HS-5 (cell line): ENCODE measurements at regions not wholly inside any gene's neighbourhood (a gene's known extent, or its start where the extent isn't known, plus 50 kb on each side); places are given as distances from the start of the nearest gene placed in this dataset.
"Not testable (repeated sequence)": the region's sequence is repeated elsewhere in the genome, so short reads cannot be mapped to it uniquely, and the experiment has no call there.

ENCODE experiments used
- DNase-seq: peaks from one replicate; pipeline ENCODE4 v3.0.0-alpha.2; 2012; ENCODE audit warnings: low read depth

DNA sequence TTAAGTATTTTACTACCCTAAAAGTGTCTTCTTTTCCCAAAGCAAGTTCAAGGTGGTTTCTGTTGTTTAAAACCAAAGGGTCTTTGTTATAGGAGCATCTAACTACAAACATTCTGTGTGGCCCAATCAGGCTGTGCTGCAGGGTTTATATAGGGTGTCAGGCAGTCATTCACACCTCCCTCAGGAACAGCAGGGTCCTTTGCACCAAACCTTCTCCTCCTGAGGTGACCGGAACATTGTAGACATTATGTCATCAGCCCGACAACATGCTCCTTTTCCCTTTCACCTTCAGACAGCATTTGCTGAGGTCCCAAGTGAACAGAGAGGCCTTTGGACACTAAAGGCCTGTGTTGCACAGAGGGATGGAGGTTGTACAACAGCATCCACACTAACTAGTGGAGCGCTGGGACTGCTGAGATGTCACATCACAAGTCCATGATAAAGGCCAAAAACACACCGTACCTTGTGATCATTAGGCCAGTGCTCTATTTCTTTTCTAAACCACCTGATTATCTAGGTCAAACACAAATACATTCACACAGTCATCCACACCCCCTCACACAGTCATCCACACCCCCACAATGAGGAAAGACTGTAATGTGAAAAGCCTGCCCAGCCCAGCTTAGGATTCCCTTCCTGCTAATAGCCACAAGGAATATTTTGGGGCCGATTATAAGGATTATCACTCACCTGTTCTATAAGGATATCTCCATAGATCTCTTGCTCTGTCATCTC is 123.8 kb upstream of the VLDLR start:
- DNase-seq: no peak

DNA sequence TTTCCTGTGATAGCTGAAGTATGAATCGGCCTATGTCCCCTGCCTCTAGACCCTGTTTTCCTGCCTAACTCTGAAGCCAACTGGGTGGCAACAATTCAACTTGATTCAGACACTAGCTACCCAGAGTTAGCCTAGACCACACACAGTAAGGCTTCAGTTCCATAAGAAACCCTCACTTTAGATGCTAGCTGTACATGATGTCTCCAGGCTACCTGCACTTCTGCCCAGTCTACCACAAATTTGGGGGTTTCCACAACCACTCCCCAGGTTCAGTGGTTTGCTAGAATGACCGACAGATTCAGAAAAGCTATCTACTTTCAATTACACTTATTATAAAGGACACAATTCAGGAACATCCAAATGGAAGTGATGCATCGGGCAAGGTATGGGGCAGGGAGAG is 119.4 kb upstream of the VLDLR start:
- DNase-seq: no peak

DNA sequence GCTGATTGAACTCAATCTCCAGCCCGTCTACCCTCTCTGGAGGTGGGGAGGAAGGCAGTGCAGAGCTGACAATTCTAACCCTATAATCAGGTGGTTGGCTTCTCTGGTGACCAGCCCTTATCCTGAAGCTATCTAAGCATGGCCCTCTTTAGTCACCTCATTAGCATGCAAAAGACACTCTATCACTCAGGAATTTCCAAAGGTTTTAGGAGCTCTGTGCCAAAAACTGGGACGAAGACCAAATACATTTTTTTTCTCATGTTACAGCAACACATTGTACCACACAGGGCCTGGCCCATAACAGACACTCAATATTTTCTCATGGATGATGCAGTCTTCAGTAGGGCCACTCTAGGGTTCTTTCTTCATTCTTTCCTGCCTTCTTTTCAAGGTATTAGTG is 118.8 kb upstream of the VLDLR start:
- peak; percentile 60 for DNase-seq

DNA sequence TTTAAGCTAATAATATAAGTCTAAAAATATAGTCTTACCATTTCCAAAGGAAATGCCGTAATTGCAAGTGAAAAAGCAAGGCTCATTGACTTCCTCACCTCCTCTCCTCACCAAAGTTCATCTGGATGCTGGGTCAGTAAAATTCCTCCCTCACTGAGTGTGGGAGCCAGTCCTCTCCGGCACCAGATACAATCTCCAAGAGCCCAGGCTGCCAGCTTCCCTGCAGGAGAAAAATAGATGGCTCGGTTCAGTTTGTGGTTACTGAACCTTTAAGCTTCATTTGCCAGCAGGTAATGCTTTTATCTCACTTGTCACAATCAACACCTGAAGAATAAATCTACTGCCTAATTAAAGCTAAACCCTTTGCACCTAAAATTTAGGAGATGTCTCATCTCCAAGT is 115.3 kb upstream of the VLDLR start:
- no peak for DNase-seq

DNA sequence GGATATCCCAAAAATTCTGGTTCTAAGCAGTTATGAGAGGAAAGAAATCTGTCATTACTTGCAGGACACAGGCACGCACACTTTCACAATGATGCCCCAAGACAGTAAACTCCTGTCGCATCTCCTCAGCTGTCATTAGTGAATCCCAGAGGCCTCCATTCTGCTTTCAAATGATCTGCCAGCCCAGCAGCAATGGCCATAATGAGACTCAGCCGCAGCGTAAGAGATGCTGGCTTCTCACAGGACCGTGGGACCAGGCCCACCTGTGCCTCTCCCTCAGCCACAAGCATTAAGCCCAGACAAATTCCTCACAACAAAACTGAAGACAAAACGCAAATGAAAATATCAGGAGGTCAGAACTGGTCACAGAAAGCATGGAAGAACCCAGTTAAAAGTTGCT is 98.0 kb upstream of the VLDLR start:
- no peak for DNase-seq

DNA sequence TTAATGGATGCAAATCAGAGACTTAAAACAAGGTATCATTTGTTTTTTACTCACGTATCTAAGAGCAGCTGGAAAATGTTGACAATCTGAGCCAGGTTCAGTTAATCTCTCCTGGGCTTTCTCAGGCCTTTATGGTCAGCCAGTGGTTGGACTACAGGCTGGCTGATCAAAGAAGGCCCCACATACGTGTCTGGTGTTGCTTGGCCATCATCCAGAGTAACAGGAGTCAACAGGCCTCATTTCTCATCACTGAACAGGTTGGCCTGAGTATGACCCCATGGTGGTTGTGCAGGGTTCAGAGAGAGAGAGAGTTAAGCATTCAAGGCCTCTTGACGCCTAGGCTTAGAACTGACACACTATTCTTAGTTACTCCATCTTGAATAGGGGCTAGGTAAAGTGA is 97.0 kb upstream of the VLDLR start:
- no peak for DNase-seq

DNA sequence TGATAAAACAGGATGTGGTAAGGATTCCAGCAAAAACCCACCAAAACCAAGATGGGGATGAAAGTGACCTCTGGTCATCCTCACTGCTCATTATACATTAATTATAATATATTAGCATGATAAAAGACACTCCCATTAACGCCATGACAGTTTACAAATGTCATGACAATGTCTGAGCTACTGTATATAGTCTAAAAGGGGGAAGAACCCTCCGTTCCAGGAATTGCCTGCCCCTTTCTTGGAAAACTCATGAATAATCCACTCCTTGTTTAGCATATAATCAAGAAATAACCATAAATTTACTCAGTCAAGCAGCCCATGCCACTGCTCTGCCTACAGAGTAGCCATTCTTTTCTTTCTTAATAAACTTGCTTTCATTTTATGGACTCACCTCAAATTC is 96.4 kb upstream of the VLDLR start:
- DNase-seq: no peak

DNA sequence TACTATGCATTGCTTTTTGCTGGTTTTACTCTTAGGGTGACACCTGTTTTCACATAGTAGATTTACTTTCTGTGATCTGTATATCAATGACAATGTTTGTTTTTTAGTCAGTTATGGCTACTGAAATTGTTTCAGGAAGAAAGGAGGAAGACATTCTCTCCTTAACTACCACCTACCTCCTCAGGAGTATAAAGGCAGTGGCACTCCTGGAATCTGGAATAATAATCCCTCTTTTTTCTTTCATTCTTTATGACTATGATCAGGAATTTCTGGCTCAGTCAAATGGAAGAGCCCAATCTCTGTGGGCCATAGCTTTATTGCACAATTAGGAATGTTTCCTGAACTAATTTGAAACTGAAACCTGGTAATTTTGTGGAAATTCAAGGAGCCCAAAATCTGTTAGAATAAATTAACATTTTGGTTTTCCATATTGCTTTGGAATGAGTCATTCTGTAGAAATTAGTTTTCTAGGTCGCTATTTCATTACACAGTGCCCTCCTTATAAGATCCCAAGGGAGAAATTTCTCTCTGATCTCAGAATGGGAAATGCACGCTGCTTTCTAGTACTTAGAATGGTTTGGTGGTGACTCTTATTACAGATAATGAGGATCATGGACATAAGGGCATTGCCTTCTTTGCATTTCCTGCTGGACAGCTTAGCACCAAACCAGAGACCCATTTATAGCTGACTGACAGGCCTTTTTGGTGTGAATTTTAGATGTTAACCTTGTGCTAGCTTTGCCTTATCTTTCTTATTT is 95.3 kb upstream of the VLDLR start:
- no peak for DNase-seq

DNA sequence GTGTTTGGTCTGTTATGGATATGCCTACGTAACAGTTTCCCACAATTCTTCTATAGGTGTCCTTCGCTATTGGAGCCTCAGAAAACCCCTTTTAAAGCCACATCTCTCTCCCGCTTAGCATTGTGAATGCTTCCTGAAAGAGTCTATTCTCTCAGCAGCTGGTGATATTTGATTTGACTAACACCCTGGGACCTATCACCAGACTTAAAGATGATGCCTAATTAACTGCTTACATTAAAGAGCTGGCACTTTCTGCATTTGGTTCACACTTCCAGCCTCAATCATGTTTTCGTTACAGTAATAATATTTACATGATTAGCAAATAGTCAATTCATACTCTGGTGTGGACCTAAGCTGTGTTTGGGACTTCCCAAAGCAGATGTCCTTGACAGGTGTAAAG is 90.1 kb upstream of the VLDLR start:
- DNase-seq: no peak

DNA sequence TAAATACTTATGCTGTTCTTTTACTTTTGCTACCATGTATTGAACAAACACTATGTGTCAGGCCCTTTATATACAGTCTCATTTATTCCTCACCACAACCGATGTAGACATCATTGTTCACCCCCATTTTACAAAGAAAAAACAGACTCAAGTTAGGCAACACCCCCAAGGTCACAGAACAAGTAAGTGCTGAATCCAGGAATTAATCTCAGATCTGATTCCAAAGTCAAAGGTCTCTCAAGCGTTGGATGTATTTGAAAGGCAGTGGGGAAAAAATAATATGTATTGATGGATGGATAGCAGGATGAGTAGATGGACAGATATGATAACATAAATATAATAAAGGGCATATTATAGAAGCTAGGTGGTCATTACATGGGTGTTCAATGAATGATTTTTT is 85.1 kb upstream of the VLDLR start:
- DNase-seq: no peak

DNA sequence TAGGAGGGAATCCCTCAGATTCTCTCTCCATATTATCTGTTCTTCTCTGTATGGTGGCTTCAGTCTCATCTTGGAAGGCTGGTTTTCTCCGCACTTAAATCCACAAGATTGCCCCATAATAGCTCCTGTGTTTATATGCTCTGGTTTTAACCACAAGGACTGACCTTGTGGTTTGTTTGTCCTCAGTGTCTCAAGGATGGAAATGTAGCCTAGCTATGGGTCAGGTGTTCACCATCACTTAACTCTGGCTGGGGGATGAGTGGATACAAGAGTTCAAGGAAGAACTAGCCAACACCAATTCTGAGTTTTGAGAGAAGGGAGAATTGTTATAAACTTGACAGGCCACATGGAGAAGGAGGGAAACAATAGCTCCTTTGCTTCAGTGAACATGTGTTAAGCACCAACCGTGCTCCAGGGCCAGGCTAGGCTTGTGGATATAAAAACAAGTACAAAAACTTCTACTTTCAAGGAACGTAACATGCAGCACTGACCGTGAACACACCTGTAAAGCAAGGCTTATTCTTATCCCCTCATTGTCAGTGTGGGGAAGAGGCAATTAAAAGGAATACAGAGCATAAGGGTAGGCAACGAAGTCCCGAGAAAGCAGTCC is 75.6 kb upstream of the VLDLR start:
- DNase-seq: no peak

DNA sequence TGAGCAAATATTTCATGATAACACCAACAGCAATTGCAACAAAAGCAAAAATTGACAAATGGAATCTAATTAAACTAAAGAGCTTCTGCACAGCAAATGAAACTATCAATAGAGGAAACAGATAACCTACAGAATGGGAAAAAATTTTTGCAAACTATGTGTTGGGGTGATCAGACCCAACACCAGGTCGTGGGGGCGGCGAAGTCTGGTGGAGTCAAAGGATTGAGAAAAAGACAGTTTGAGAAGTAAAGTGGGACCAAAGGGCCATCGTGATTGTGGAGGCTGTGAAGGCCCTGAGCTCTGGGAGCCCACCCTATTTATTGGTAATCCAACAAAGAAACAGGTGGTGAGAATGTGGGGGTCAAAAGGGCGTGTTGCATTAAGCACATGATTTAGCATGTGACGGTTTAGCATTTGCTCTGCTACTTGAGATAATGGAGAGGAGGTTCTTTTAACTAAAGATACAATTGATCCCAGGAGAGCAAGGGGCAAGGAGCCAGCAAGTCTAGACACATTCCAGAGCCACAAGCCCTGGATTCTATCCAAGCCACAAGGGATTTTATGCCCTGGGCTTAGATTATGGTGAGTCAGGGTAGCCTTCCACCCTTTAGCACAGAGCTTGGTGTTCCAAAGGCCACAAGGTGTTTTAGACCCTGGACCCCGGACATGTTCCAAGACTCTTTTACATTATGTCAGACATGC is 65.5 kb upstream of the VLDLR start:
- DNase-seq: not testable (repeated sequence)

DNA sequence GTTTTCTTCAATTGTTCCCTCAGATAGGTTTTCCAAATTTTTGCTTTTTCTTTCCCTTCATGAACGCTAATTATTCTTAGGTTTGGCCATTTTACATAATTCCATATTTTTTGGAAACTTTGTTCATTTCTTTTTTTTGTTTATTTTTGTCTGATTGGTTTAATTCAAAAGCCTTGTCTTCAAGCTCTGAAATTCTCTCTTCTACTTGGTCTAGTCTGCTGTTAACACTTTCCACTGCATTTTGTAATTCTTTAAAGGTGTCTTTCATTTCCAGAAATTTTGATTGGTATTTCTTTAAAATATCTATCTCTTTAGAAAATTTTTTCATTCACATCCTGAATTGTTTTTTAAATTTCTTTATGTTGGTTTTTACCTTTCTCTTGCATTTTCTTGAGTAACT is 63.9 kb upstream of the VLDLR start:
- no peak for DNase-seq

DNA sequence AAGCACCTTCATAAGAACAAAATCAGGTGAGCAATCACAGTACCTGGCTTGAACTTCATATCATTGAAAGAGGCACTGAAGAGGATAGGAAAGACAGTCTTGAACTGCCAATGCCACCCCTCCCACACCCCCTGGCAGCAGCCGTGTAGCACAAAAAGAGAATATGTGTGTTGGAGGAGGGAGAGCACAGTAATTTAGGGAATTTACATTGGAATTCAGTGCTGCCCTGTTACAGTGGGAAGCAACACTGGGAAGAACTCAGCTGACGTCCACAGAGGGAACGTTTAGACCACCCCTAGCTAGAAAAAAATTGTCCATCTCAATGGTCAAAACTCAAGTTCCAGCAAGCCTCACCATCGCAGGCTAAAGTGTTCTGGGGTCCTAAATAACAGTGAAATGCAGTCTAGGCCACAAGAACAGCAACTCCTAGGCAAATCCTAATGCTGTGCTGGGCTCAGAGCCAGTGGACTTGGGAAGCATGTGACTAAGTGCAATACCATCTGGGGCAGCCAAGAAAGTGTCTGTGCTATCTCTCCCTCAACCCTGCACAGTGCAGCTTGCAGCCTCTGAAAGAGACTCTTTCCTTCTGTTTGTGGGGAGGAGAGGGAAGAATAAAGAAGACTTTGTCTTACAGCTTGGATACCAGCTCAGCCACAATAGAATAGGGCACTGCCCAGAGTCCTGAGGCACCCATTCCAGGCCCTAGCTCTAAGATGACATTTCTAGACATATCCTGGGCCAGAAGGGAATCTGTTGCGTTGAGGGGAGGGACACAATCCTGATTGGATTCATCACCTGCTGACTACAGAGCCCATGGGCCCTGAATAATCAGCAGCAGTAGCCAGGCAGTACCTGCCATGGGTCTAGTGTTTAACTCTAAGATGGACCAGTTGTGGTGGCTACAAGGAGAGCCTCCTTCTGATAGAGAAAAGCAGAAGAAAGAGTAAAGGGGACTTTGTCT is 62.1 kb upstream of the VLDLR start:
- DNase-seq: peak; percentile 73

DNA sequence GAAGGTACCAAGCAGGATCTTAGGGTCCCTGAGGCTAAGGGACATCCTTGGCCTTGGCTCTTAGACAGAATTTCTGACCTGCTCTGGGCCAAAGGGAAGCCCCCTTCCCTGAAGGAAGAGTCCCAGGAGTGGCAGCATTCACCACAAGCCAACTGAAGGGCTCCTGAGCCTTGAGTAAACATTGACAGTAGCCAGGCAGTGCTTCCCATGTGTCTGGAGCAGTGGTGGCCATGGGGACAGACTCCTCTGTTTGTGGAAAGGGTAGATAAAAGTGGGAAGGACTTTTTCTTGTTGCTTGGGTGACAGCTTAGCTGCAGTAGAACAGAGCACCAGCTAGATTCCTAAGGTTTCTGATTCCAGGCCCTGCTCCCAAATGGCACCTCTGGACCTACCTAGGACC is 61.4 kb upstream of the VLDLR start:
- no peak for DNase-seq

DNA sequence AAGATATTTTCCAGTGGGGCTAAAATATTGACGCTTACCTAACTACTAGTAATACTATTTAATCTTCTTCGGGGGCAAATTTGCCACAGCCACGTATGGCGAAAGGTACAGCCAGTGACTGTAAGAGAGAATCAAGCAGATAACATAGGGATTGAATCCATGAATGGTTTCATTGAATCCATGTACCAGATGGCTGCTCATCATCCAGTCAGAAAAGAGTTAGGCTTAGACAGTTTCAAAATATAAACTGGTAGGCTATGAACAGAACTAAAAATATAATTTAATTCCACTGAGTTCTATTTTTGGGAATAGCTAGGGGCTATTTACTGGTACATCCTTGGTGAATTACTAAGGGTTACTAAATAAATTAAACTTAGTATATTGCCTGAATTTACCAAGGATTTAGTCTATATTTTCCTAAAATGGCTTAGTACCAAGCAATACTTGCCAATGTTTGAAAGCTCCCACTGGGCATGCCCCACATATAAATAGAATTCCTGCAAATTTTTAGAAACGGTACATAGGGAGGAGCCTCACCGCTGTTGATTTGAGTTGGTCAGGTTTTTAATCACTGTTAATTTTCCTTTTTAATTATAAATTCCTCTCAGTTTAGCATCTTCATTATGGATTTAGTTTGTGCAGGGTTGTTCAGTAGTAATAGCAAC is 55.8 kb upstream of the VLDLR start:
- DNase-seq: no peak

DNA sequence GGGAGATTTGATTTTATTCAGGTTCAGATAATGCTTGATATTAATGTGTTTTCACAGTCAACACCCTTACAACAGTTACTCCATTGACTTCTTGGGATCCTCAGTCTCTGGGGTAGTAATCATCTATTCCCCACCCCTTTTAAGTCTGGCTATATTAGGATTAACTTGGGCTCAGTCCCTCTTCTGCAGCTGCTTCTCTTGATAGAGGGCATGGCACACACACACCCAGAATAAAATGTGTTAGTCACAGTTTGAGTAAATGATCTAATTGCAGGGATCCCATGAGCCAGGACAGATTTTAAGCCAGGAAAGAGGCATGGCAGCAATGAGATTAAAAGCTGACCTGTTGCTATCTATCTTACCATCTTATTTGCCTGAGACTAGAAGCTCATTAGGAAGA is 53.7 kb upstream of the VLDLR start:
- no peak for DNase-seq

DNA sequence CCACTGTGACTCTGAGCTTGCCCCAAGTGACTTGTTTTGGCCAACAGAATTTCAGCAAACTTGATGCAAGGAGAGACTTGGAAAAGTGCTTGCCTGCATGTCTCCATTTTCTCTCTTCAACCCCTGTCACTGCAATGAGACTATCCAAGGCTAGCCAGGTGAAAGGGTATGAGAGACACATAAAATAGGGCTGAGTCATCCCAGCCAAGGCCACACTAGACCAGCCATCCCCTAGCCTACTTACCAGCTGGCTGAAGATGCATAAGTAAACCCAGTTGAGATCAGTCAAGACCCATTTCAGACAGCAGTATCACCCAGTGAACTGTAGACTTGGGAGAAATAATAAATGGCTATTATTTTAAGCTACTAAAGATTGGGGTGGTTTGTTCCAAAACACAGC is 52.9 kb upstream of the VLDLR start:
- DNase-seq: no peak

DNA sequence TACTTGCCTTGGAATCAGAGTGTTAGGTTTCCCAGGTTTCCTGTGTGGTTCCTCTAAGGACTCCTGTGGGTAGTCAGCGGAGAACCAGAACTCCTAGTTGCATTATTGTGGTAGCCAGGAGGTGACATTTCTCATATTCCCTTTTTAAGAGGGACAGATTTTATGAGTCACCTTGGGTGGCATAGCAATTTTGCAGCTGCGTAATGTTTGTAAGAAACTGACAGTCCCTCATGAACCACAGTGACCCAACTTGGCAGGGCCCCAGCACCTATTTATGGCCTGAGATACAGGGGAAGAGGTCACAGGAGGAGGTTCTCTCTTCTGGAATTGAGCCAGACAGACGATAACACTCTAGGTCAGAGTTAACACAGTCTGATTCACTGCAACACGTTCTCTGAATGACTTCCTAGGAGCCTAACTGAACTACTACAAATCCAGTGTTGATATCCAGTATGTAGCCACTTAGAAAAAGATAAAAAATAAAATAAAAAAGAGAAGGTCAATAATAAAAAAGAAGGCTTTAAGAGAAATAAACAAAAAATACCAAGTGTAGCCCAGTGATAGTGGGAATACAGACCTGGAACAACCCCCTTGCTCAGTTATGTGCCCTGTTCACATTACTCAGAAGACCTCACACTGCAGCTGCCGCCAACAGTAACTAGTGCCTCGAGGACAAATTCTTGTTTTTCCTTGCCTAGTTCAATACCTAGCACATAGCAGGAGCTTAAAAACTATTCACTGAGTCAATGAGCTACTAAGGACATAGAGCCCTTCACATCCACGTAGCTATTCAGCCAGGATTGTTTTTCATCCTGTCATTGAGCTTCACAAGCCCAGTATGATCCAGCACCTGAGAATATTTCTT is 50.7 kb upstream of the VLDLR start:
- peak; percentile 16 for DNase-seq
